IMR-90 (cell line): ENCODE measurements at regions not wholly inside any gene's neighbourhood (a gene's known extent, or its start where the extent isn't known, plus 50 kb on each side); places are given as distances from the start of the nearest gene placed in this dataset.

Experiments used
- ATAC-seq: fragments of 200-7000 bp; cut with Tn5 transposase; 2 replicates; pipeline ENCODE4 v1.9.1; 2020; ENCODE audit warnings: low read depth, mild to moderate bottlenecking, moderate library complexity
- BruUV-seq: library from RNA; stranded (reverse); fragments of 400-500 nt; replicated peaks from 2 replicates; lab custom pipeline; 2021; lab: Mats Ljungman, UMichigan
- CTCF ChIA-PET: fragments of 300-600 bp; formaldehyde crosslinking; extraction: SDS; loops from one replicate; lab custom pipeline; 2021; ENCODE audit warnings: antibody characterized with exemption; lab: Yijun Ruan, JAX
- POLR2A ChIA-PET: fragments of 300-600 bp; sonication (Branson Sonifier 250); formaldehyde crosslinking; loops from one replicate; lab custom pipeline; 2022; ENCODE audit warnings: antibody characterized with exemption; ENCODE audit not compliant: unreplicated experiment; lab: Charles Lee
- DNase-seq: peaks from one replicate; pipeline ENCODE4 v3.0.0; 2013
- H2AFZ ChIP-seq: replicated peaks from 2 replicates; pipeline ENCODE3; 2013; ENCODE audit warnings: low read length, mild to moderate bottlenecking; ENCODE audit not compliant: poor library complexity
- H2AK5ac ChIP-seq: 2 replicates; pipeline ENCODE4 v1.6.1; 2013; ENCODE audit warnings: low read depth, low read length, inconsistent platforms
- H2AK9ac ChIP-seq: replicated peaks from 2 replicates; pipeline ENCODE3; 2013; ENCODE audit warnings: mild to moderate bottlenecking, low read depth, low read length, moderate library complexity; ENCODE audit not compliant: poor library complexity
- H2BK120ac ChIP-seq: 2 replicates; pipeline ENCODE4 v1.6.1; 2013; ENCODE audit warnings: low read depth, low read length, inconsistent platforms
- H2BK15ac ChIP-seq: 3 replicates; pipeline ENCODE4 v1.6.1; 2013; ENCODE audit warnings: low read depth, low read length, inconsistent platforms
- H2BK20ac ChIP-seq: 2 replicates; pipeline ENCODE4 v1.6.1; 2013; ENCODE audit warnings: low read depth, mild to moderate bottlenecking, inconsistent platforms, low read length, moderate library complexity
- H2BK5ac ChIP-seq: 2 replicates; pipeline ENCODE4 v1.6.1; 2013; ENCODE audit warnings: mild to moderate bottlenecking, low read depth, low read length, inconsistent platforms; ENCODE audit not compliant: poor library complexity, severe bottlenecking
- H3K14ac ChIP-seq: replicated peaks from 2 replicates; pipeline ENCODE4 v1.6.1; 2013; ENCODE audit warnings: low read depth, low read length, inconsistent platforms
- H3K18ac ChIP-seq: 2 replicates; pipeline ENCODE4 v1.6.1; 2013; ENCODE audit warnings: low read depth, low read length, control low read depth
- H3K23ac ChIP-seq: 2 replicates; pipeline ENCODE4 v1.6.1; 2013; ENCODE audit warnings: low read depth, low read length, inconsistent platforms
- H3K27ac ChIP-seq: 2 replicates; pipeline ENCODE4 v1.5.1; 2013; ENCODE audit warnings: mild to moderate bottlenecking, control low read depth, low read length; ENCODE audit not compliant: insufficient read depth
- H3K27me3 ChIP-seq: 2 replicates; pipeline ENCODE4 v1.6.1; 2013; ENCODE audit warnings: low read length; ENCODE audit not compliant: control insufficient read depth, insufficient read depth
- H3K36me3 ChIP-seq: 2 replicates; pipeline ENCODE4 v1.6.1; 2013; ENCODE audit warnings: low read length, mixed read lengths; ENCODE audit not compliant: control insufficient read depth, insufficient read depth
- H3K4ac ChIP-seq: 2 replicates; pipeline ENCODE4 v1.6.1; 2013; ENCODE audit warnings: low read depth, low read length, inconsistent platforms
- H3K4me1 ChIP-seq: 2 replicates; pipeline ENCODE4 v1.6.1; 2013; ENCODE audit warnings: low read length, mixed read lengths; ENCODE audit not compliant: control insufficient read depth, insufficient read depth
- H3K4me2 ChIP-seq: 2 replicates; pipeline ENCODE4 v1.6.1; 2013; ENCODE audit warnings: low read depth, mild to moderate bottlenecking, control low read depth, low read length, moderate library complexity
- H3K4me3 ChIP-seq: 2 replicates; pipeline ENCODE4 v1.5.1; 2013; ENCODE audit warnings: low read depth, mild to moderate bottlenecking, control low read depth, low read length, moderate library complexity; ENCODE audit not compliant: insufficient read depth
- H3K56ac ChIP-seq: 2 replicates; pipeline ENCODE4 v1.6.1; 2013; ENCODE audit warnings: low read length, inconsistent platforms; ENCODE audit not compliant: insufficient read depth; ENCODE audit errors: extremely low read depth
- H3K79me1 ChIP-seq, 2 experiments: 2 replicates each; pipeline ENCODE4 v1.6.1; 2013; ENCODE audit warnings: low read length in 2 of 2, inconsistent platforms in 1 of 2, low read depth in 1 of 2
- H3K9ac ChIP-seq: 2 replicates; pipeline ENCODE4 v1.6.1; 2013; ENCODE audit warnings: low read depth, low read length, control low read depth
- H3K9me1 ChIP-seq: 2 replicates; pipeline ENCODE4 v1.6.1; 2013; ENCODE audit warnings: low read length, inconsistent platforms; ENCODE audit not compliant: insufficient read depth
- H3K9me3 ChIP-seq: 2 replicates; pipeline ENCODE4 v1.6.1; 2013; ENCODE audit warnings: low read length; ENCODE audit not compliant: control insufficient read depth, insufficient read depth
- H4K20me1 ChIP-seq: 2 replicates; pipeline ENCODE4 v1.6.1; 2013; ENCODE audit warnings: low read length, inconsistent platforms; ENCODE audit not compliant: insufficient read depth
- H4K5ac ChIP-seq: 2 replicates; pipeline ENCODE4 v1.6.1; 2013; ENCODE audit warnings: mild to moderate bottlenecking, low read depth, low read length, control low read depth
- H4K8ac ChIP-seq, 2 experiments: 2 replicates each; pipeline ENCODE4 v1.6.1; 2013; ENCODE audit warnings: low read depth in 2 of 2, low read length in 2 of 2, control low read depth in 1 of 2, inconsistent platforms in 1 of 2
- H4K91ac ChIP-seq: 2 replicates; pipeline ENCODE4 v1.6.1; 2013; ENCODE audit warnings: low read depth, low read length, inconsistent platforms; ENCODE audit not compliant: insufficient read depth
- BHLHE40 ChIP-seq: fragments of 150-350 bp; IDR thresholded peaks from 2 replicates; pipeline ENCODE4 v1.6.1; 2016; ENCODE audit warnings: mild to moderate bottlenecking, low read depth, low read length
- CEBPB ChIP-seq: IDR thresholded peaks from 2 replicates; pipeline ENCODE4 v1.6.1; 2012; ENCODE audit warnings: low read depth, low read length, improper control_type of control experiment
- CTCF ChIP-seq: conservative IDR thresholded peaks from 2 replicates; pipeline ENCODE4 v1.5.1; 2012; ENCODE audit warnings: mild to moderate bottlenecking, low read depth, low read length, improper control_type of control experiment
- ELK1 ChIP-seq: fragments of 150-350 bp; IDR thresholded peaks from 2 replicates; pipeline ENCODE4 v1.6.1; 2016; ENCODE audit warnings: low read depth, mild to moderate bottlenecking, low read length, moderate library complexity, borderline replicate concordance
- FOS ChIP-seq: fragments of 150-350 bp; IDR thresholded peaks from 2 replicates; pipeline ENCODE4 v1.6.1; 2016; ENCODE audit warnings: low read depth, low read length
- NFE2L2 ChIP-seq: fragments of 150-350 bp; IDR thresholded peaks from 2 replicates; pipeline ENCODE4 v1.6.1; 2016; ENCODE audit warnings: low read depth, mild to moderate bottlenecking, low read length
- RAD21 ChIP-seq: IDR thresholded peaks from 2 replicates; pipeline ENCODE4 v1.6.1; 2012; ENCODE audit warnings: low read length, improper control_type of control experiment
- RCOR1 ChIP-seq: IDR thresholded peaks from 2 replicates; pipeline ENCODE4 v1.6.1; 2012; ENCODE audit warnings: mild to moderate bottlenecking, low read length, improper control_type of control experiment; ENCODE audit not compliant: insufficient replicate concordance
- WGBS, 2 experiments: methylation state at CpG; one replicate each; pipeline versions ENCODE4 v1.1.5 to v1.1.7; 2013; ENCODE audit warnings: missing lambda C conversion rate in 2 of 2; ENCODE audit not compliant: insufficient read length in 1 of 2; ENCODE audit errors: extremely low coverage in 2 of 2; 5-methylcytosine and 5-hydroxymethylcytosine counted together
- dilution Hi-C: fragments of 300-500 bp; cut with HindIII; formaldehyde crosslinking; loops from one replicate; pipeline ENCODE4 v1.14.3; 2018; ENCODE audit warnings: low sequenced_read_pairs; ENCODE audit not compliant: unreplicated experiment
- in situ Hi-C: fragments of 300-500 bp; cut with MboI; formaldehyde crosslinking; loops from 3 replicates; pipeline ENCODE4 v1.14.3; 2019; ENCODE audit warnings: low sequenced_read_pairs, inconsistent platforms, mixed read lengths
- intact Hi-C: fragments of 100-400 bp; cut with micrococcal nuclease; formaldehyde crosslinking; loops from 2 replicates; pipeline ENCODE4 v1.10.0; 2022

DNA sequence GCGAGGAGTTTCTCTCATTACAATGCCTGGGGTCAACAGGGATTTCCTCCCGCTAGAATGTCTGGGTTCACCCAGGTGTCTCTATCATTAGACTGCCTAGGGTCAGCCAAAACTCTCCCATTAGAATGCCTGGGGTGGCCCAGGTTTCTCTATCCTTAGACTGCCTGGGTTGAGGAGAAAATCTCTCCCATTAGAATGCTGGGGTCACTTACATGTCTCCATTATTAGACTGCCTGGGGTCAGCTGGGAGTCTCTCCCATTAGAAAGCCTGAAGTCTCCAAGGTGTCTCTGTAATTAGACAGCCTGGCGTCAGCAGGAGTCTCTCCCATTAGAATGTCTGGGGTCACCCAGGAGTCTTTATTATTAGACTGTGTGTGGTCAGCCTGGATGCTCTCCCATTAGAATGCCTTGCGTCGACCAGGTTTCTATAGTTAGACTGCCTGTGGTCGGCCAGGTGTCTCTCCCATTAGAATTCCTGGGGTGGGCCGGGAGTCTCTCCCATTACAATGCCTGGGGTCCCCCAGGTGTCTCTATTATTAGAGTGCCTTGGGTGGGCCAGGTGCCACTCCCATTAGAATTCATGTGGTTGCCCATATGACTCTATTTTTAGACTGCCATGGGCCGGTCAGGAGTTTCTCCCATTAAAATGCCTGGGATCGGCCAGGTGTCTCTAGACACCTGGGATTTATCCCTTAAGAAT is 2272.1 kb downstream of the TP53TG3F start:
- TF ChIP-seq CEBPB (no peak), RCOR1 (no peak), RAD21 (no peak), BHLHE40 (no peak), CTCF (no peak), ELK1 (no peak), FOS (no peak), NFE2L2 (no peak)
- Histone ChIP-seq H3K9me1 (no peaks in the 10 kb centered on the region), H4K5ac (no peak overlapping the region), H4K8ac (no peak overlapping the region), H2AK5ac (no peak overlapping the region), H3K4ac (no peak overlapping the region), H2BK20ac (no peak overlapping the region), H3K4me1 (no peaks in the 10 kb centered on the region), H3K4me3 (no peak overlapping the region), H3K27me3 (no peaks in the 10 kb centered on the region), H3K9ac (no peak overlapping the region), H3K56ac (no peak overlapping the region), H2BK15ac (no peak overlapping the region), H2AFZ (no peak overlapping the region), H3K18ac (no peak overlapping the region), H4K91ac (no peak overlapping the region), H4K20me1 (no peaks in the 10 kb centered on the region), H2BK5ac (no peak overlapping the region), H3K79me1 (no peaks in the 10 kb centered on the region), H3K9me3 (peaks cover 12% of the 10 kb centered on the region), H3K36me3 (no peaks in the 10 kb centered on the region), H3K27ac (no peak overlapping the region), H3K4me2 (no peak overlapping the region), H2AK9ac (no peak overlapping the region), H2BK120ac (no peak overlapping the region), H3K14ac (no peak overlapping the region), H3K23ac (no peak overlapping the region)
- dilution Hi-C loops (no loop called here), intact Hi-C loops (no loop called here), in situ Hi-C loops (no loop called here)
- no peak for DNase-seq
- ChIA-PET POLR2A (no interaction called here), CTCF (no interaction called here)
- no peak for ATAC-seq
- BruUV-seq, result no TSS peak
- 67% methylated on average over 1 of the region's 9 CpGs; no CpG with 5 or more reads in 1 of the 2 experiments for WGBS, 2 experiments
